ENCODE measurements at regions not wholly inside any gene's neighbourhood (a gene's known extent, or its start where the extent isn't known, plus 50 kb on each side); places are given as distances from the start of the nearest gene placed in this dataset.

DNA sequence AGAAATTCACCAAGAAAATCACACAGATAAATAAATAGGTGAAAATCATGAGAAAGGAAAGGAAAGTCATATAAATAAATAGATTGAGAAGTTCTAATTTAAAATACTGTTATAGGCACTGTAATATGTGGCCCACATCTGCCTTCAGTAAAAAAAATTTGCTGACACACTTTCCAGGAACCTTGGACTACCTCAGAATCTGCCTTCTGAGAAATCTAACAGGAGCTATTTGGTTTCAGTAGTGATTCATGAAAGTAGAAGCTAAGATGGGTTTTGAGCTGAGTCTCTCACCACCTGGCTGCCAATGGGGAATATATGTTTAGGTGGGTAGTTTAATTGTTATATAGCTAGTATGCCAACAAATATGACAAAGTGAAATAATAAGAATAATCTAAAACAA lies 810.0 kb downstream of the RAB28 start:
- no peaks in the 10 kb centered on the region for H3K27me3 ChIP-seq (replicated peaks; ENCODE audit: insufficient read depth, low read depth, low read length, poor library complexity)
- H3K9me3 ChIP-seq (ENCODE audit: low read depth, low read length, poor library complexity, severe bottlenecking), result peaks cover 10% of the 10 kb centered on the region
- no peaks in the 10 kb centered on the region for H3K4me1 ChIP-seq (ENCODE audit: insufficient read depth, low read length, poor library complexity, severe bottlenecking)
- intact Hi-C loops (cut with micrococcal nuclease; ENCODE audit: unreplicated experiment), result no loop called here
- POLR2A ChIA-PET (ENCODE audit: low non-redundant PET), result no interaction called here
- H3K27ac ChIP-seq (ENCODE audit: low read depth, low read length, poor library complexity, severe bottlenecking), result no peak overlapping the region
- H3K4me3 ChIP-seq (ENCODE audit: low read depth, low read length, poor library complexity, severe bottlenecking), result no peak overlapping the region
- DNase-seq (ENCODE audit: low spot score), result no peak
- no peak for TF ChIP-seq EZH2 (IDR thresholded peaks at IDR 0.05; ENCODE audit: borderline replicate concordance, low read depth, low read length, poor library complexity, severe bottlenecking)
- TF ChIP-seq, protein P1, sequence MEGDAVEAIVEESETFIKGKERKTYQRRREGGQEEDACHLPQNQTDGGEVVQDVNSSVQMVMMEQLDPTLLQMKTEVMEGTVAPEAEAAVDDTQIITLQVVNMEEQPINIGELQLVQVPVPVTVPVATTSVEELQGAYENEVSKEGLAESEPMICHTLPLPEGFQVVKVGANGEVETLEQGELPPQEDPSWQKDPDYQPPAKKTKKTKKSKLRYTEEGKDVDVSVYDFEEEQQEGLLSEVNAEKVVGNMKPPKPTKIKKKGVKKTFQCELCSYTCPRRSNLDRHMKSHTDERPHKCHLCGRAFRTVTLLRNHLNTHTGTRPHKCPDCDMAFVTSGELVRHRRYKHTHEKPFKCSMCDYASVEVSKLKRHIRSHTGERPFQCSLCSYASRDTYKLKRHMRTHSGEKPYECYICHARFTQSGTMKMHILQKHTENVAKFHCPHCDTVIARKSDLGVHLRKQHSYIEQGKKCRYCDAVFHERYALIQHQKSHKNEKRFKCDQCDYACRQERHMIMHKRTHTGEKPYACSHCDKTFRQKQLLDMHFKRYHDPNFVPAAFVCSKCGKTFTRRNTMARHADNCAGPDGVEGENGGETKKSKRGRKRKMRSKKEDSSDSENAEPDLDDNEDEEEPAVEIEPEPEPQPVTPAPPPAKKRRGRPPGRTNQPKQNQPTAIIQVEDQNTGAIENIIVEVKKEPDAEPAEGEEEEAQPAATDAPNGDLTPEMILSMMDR (conservative IDR thresholded peaks at IDR 0.05; ENCODE audit: low read depth, low read length), result no peak
- no TSS peak for BruUV-seq (replicated peaks)
- H3K36me3 ChIP-seq (ENCODE audit: insufficient read depth, low read length, poor library complexity, severe bottlenecking), result no peaks in the 10 kb centered on the region
- CTCF ChIA-PET, result no interaction called here

DNA sequence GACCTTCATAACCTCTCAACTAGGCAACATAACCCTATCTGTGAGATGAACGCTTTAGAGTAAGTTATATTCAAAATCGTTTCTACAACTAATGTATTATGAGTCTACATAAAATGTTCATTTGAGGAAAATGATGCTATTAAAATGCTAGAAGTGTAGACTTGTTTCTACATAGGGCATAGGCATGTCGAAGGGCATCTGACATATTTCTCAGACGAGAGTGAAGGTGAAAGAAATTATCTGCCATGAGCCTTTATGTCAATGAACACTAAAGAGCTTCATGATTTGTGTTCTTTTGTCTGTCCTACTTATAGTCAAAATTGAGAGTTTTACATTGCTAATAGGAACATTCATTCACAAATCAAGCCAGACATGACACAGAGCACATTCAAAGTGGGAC lies 811.8 kb downstream of the RAB28 start:
- no peaks in the 10 kb centered on the region for H3K27me3 ChIP-seq (replicated peaks; ENCODE audit: insufficient read depth, low read depth, low read length, poor library complexity)
- no peak overlapping the region for H3K27ac ChIP-seq (ENCODE audit: low read depth, low read length, poor library complexity, severe bottlenecking)
- POLR2A ChIA-PET (ENCODE audit: low non-redundant PET), result no interaction called here
- CTCF ChIA-PET, result no interaction called here
- no peaks in the 10 kb centered on the region for H3K36me3 ChIP-seq (ENCODE audit: insufficient read depth, low read length, poor library complexity, severe bottlenecking)
- no peak for DNase-seq (ENCODE audit: low spot score)
- intact Hi-C loops (cut with micrococcal nuclease; ENCODE audit: unreplicated experiment), result no loop called here
- no peak for TF ChIP-seq EZH2 (IDR thresholded peaks at IDR 0.05; ENCODE audit: borderline replicate concordance, low read depth, low read length, poor library complexity, severe bottlenecking)
- TF ChIP-seq, protein P1 (conservative IDR thresholded peaks at IDR 0.05; ENCODE audit: low read depth, low read length), result no peak
- peaks cover 10% of the 10 kb centered on the region for H3K9me3 ChIP-seq (ENCODE audit: low read depth, low read length, poor library complexity, severe bottlenecking)
- no peak overlapping the region for H3K4me3 ChIP-seq (ENCODE audit: low read depth, low read length, poor library complexity, severe bottlenecking)
- no TSS peak for BruUV-seq (replicated peaks)
- no peaks in the 10 kb centered on the region for H3K4me1 ChIP-seq (ENCODE audit: insufficient read depth, low read length, poor library complexity, severe bottlenecking)

DNA sequence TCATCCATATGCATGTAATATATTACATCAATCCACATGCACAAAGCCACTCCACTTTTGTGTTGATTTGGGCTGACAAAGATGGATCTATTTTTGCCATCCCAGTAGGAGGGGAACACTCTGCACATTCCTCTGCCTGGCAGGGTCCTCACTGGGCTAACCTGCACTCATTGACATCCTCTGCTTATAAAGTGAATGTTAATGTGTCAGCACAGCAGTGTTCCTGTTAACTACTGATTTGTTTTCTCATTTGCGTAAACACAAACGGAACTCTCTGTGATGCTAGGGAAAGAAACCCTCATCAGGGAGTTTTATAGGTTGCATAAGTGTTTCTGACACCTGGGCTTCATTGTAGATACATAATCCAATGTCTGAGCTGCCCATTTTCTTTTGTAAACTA lies 826.0 kb downstream of the RAB28 start:
- Histone ChIP-seq H3K4me1 (ENCODE audit: insufficient read depth, low read length, poor library complexity, severe bottlenecking) (no peaks in the 10 kb centered on the region), H3K9me3 (ENCODE audit: low read depth, low read length, poor library complexity, severe bottlenecking) (peaks cover 7% of the 10 kb centered on the region), H3K36me3 (ENCODE audit: insufficient read depth, low read length, poor library complexity, severe bottlenecking) (no peaks in the 10 kb centered on the region), H3K27ac (ENCODE audit: low read depth, low read length, poor library complexity, severe bottlenecking) (no peak overlapping the region), H3K4me3 (ENCODE audit: low read depth, low read length, poor library complexity, severe bottlenecking) (no peak overlapping the region), H3K27me3 (replicated peaks; ENCODE audit: insufficient read depth, low read depth, low read length, poor library complexity) (no peaks in the 10 kb centered on the region)
- DNase-seq (ENCODE audit: low spot score), result no peak
- ChIA-PET CTCF (no interaction called here), POLR2A (ENCODE audit: low non-redundant PET) (no interaction called here)
- intact Hi-C loops (cut with micrococcal nuclease; ENCODE audit: unreplicated experiment), result no loop called here
- TF ChIP-seq EZH2 (IDR thresholded peaks at IDR 0.05; ENCODE audit: borderline replicate concordance, low read depth, low read length, poor library complexity, severe bottlenecking), result no peak
- BruUV-seq (replicated peaks), result no TSS peak

DNA sequence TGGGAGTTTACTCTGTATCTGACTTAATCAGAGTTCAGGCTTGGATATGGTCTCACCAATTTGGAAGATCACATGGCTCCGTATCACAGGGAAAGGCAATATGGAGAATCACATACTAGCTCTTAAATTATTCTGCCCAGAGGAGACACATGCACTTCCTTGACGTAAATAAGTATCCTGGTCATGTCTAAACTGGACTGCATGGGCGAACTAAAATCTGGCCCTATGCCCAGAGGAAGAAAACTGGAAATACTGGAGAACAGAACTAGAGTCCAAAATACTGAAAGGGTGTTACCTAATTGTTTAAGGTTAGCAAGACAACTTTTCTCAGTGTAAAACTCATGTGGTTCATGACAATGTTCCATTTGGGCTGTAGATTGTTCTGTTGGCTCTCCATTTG lies 832.3 kb downstream of the RAB28 start:
- H3K27me3 ChIP-seq (replicated peaks; ENCODE audit: insufficient read depth, low read depth, low read length, poor library complexity), result no peaks in the 10 kb centered on the region
- intact Hi-C loops (cut with micrococcal nuclease; ENCODE audit: unreplicated experiment), result no loop called here
- TF ChIP-seq EZH2 (IDR thresholded peaks at IDR 0.05; ENCODE audit: borderline replicate concordance, low read depth, low read length, poor library complexity, severe bottlenecking), result no peak
- TF ChIP-seq, protein P1 (conservative IDR thresholded peaks at IDR 0.05; ENCODE audit: low read depth, low read length), result no peak
- no peak overlapping the region for H3K4me3 ChIP-seq (ENCODE audit: low read depth, low read length, poor library complexity, severe bottlenecking)
- ChIA-PET POLR2A (ENCODE audit: low non-redundant PET) (no interaction called here), CTCF (no interaction called here)
- peaks cover 6% of the 10 kb centered on the region for H3K9me3 ChIP-seq (ENCODE audit: low read depth, low read length, poor library complexity, severe bottlenecking)
- no peak for DNase-seq (ENCODE audit: low spot score)
- no peak overlapping the region for H3K27ac ChIP-seq (ENCODE audit: low read depth, low read length, poor library complexity, severe bottlenecking)
- BruUV-seq (replicated peaks), result no TSS peak
- H3K4me1 ChIP-seq (ENCODE audit: insufficient read depth, low read length, poor library complexity, severe bottlenecking), result no peaks in the 10 kb centered on the region
- no peaks in the 10 kb centered on the region for H3K36me3 ChIP-seq (ENCODE audit: insufficient read depth, low read length, poor library complexity, severe bottlenecking)

Data from A673 (cell line).